SK-N-DZ (cell line): ENCODE measurements at regions not wholly inside any gene's neighbourhood (a gene's known extent, or its start where the extent isn't known, plus 50 kb on each side); places are given as distances from the start of the nearest gene placed in this dataset.

Experiments used
- DNase-seq: peaks from one replicate; pipeline ENCODE4 v3.0.0-alpha.2; 2015; ENCODE audit warnings: low spot score

DNA sequence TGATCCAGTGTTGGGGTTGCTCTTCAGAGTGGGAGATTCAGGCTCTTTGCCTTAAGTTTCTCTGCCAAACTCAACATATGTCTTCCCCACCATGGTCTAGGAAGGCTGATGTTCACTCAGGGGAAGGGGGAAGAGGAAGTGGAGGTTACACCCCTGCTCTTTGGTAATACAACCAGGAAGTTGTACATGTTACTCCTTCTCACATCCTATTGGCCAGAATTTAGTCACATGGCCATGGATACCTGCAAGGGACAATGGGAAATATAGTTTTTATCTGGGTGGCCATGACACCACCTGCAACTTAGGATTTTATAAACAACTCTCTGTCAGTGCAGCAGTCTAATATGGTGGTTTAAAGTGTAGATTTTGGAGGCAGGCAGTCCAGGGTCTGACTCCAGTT lies 150.9 kb downstream of the TBX5 start:
- no peak for DNase-seq

- DNase-seq = no peak
Measured at GRCh38 chr12:114253976-114254778, 151.8 kb downstream of the TBX5 start.

- DNase-seq = no peak
Measured at GRCh38 chr12:114248527-114248926, 157.4 kb downstream of the TBX5 start.

- DNase-seq = no peak
Measured at GRCh38 chr12:114245555-114245954, 160.4 kb downstream of the TBX5 start.

DNA sequence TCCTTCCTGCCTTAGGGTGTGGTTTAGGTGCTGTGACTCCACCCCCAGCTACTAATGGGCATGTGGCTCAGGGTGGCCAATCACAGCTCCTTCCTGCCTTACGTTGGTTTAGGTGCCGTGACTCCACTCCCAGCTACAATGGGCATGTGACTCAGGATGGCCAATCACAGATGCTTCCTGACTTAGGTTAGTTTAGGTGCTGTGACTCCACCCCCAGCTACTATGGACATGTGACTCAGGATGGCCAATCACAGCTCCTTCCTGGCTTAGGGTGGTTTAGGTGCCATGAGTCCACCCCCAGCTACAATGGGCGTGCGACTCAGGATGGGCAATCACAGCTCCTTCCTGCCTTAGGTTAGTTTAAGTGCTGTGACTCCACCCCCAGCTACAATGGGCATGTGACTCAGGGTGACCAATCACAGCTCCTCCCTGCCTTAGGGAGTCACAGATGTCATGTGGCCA lies 163.9 kb downstream of the TBX5 start:
- DNase-seq = peak; percentile 20

- DNase-seq = no peak
Measured at GRCh38 chr12:114240288-114240687, 165.7 kb downstream of the TBX5 start.

DNA sequence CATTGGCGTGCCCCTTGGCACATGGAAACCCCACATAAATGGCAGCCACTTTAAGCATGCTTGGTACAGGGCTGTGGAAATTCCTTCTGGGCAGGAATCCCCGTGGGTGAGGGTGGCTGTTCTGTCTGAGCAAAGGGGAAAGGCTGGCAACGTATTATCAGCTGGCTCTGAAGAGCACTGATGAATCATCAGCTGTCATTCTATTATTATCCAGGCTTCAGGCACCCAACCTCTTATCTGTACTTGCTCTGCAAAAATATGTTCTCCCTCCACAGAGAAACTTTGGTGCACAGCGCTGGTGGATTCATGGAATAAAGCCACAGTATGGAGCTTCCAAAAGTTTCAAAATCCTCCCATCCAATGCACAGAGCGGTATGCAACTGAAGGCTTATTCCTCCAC lies 167.1 kb downstream of the TBX5 start:
- no peak for DNase-seq

- no peak for DNase-seq
Measured at GRCh38 chr12:114237230-114237629, 168.7 kb downstream of the TBX5 start.

DNA sequence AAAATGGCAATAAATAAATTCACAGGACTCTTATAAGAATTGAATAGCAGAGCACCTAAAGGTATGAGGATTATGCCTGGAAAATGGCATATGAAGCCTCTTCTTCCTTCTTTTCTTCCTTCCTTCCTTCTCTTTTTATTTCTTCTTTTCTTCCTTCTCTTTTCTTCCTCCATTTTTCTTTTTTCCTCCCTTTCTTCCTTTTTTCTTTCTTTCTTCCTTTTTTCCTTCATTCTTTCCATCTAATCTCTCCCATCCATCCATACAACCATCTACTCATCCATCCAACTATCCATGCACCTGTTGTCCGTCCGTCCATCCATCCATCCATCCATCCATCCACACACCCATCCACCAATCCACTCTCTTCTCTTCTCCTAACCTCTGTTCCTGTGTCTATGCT lies 173.8 kb downstream of the TBX5 start:
- no peak for DNase-seq

- DNase-seq = no peak
Measured at GRCh38 chr12:114229150-114229549, 176.8 kb downstream of the TBX5 start.

- DNase-seq = no peak
Measured at GRCh38 chr12:114226241-114226928, 179.6 kb downstream of the TBX5 start.

GRCh38 chr12:114221957-114222630 lies 183.8 kb downstream of the TBX5 start:
- DNase-seq = no peak

- DNase-seq = no peak
Measured at GRCh38 chr12:114221136-114221833, 184.7 kb downstream of the TBX5 start.

GRCh38 chr12:114220311-114220710 lies 185.6 kb downstream of the TBX5 start:
- no peak for DNase-seq

DNA sequence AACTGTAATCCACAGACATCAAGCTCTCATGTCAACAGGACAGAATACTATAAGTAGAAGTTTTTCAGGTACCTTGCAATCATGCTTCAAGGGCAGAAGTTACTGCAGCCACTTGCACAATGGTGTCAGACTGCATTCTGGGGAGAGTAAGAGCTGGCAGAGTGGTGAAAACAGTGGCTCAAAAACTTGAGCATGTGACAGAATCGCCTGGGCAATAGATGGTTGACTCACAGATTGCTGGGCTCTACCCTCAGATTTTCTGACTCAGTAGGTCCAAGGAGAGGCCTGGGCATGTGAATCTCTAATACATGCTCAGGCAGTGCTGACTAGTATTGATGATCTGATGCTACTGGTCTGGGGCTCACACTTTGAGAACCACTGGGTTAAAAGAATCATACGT lies 187.8 kb downstream of the TBX5 start:
- DNase-seq = no peak

GRCh38 chr12:114215746-114216145 lies 190.2 kb downstream of the TBX5 start:
- DNase-seq = no peak

DNA sequence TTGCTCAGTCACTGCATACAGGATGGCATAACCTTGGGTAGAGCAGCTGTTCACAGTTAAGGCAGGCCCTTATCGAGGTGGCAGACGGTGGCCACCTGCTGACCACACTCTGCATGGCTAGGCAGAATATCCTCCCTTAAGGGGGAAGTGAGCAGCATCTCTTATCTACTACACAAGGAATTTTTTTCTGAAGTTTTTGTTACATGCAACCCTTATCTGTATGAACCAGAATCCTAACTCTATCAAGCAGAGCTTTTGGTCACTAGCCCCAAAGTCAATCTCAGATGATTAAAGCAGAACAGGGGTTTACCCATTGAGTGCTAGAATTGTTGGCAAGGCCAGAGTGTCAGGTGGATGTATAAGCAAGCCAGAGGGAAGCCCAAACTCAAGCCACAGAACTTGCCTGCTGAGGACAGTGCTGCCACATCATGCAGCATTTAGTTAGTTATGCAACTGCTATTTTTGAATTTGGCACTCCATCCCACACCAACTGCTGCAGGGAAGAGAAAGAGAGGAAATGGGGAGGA lies 192.8 kb downstream of the TBX5 start:
- DNase-seq = no peak

DNA sequence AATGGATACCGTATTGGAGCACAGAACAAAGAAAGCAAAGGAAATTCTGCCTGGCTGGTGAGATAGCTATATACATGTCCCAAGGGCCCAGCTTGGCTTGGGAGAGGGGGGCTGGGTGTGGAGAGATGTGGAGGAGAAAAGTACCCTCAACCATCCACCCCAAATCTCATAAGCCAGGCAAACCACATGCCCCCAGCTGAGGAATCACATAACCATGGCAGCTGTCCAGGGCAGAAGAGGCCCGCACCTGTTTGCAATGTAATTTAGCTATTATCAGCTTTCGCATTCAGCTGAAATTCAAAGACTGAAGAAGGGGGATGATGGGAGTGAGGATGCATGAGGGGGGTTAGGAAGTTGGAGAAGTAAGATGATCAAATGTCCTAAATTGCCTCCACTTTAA lies 196.1 kb downstream of the TBX5 start:
- DNase-seq = no peak

- DNase-seq = no peak
Measured at GRCh38 chr12:114206525-114206924, 199.4 kb downstream of the TBX5 start.

- DNase-seq = no peak
Measured at GRCh38 chr12:114201794-114202193, 204.2 kb downstream of the TBX5 start.

DNA sequence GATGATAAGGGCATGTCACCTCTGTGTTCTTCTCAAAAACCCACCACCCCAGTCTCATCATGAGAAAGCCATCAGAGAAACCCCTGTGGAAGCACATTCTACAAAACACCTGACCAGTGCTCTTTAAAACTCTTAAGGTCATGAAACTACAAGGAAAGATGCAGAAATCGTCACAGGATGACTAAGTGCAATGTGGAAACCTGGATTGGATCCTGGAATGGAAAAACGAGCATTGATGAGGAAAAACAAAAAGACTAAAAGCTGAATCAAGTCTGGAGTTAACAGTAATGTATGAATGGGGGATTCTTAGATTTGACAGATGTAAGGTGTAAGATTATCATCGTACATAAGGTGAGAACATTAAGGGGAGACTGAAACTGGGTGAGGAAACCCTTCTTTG lies 211.0 kb downstream of the TBX5 start:
- no peak for DNase-seq

GRCh38 chr12:114194066-114194465 lies 211.9 kb downstream of the TBX5 start:
- DNase-seq = no peak
